ENCODE measurements at regions not wholly inside any gene's neighbourhood (a gene's known extent, or its start where the extent isn't known, plus 50 kb on each side); places are given as distances from the start of the nearest gene placed in this dataset.

DNA sequence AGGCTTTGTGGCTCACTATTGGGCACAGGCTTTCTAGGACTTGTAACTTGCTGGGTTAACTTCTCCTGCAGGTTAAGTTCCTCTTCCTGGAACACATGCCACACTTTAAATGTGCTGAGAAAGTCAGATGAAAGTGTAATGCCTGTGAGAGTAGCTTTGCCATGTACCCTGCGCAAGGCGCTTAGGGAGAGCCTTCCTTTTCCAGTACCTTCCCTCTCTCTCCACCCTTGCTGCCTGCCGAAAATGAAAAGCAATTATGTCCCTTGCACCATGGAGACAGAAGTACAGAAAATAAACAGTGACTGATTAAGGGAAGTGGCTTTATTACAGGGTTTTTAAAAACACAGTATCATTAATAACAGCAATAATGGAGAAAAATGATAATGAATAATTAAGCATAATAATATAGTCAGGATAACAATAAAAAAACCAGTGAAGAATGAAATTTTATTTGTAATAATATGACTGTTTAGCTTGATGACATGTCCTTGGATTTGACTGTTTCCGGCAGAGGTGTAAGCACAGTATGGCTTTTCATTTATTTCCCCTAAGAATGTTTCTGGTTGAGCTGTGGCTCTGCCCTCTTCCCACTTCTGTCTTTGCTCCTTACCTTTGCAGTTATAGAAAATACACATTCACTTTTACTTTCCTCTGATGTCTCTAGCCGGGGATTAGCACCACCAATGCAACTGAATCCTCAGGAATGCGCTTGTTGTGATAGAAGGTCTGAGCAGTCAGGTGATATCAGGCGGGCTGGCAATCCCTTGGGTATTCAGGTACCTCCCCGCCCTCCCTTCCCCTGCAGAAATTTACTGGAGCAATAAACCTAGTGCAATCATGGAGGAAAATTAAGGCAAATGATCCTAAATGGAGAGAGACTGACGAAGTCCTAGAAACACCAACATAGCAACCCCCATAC lies 472.3 kb upstream of the CITED2 start:
- peak; percentile 47 for DNase-seq

DNA sequence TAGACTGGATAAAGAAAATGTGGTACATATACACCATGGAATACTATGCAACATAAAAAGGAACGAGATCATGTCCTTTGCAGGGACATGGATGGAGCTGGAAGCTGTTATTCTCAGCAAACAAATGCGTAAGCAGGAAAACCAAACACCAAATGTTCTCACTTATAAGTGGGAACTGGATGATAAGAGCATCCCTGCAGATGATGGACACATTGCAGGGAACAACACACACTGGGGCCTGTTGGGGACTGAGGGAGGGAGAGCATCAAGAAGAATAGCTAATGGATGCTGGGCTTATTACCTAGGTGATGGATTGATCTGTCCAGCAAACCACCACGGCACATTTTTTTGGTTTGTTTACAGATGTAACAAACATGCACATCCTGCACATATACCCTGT lies 470.5 kb upstream of the CITED2 start:
- no peak for DNase-seq

DNA sequence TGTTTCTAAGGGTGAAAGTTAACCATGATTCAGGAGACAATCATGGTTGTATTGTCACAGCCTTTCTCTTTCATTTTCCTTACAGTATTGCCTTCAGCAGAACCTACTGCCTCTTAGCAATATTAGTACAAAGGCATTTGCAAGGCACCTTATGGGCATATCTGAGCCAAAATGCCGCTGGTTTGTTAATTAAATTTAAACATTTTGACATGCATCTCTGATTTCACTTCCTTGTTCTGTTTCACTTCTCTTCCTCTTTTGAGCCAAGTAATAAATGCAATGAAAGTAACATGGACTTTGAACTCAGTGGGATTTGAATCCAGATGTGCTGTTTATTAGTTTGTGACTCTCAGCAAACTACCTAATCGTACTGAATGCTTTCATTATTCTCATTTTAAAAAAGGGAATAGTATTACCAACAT lies 467.4 kb upstream of the CITED2 start:
- no peak for DNase-seq

DNA sequence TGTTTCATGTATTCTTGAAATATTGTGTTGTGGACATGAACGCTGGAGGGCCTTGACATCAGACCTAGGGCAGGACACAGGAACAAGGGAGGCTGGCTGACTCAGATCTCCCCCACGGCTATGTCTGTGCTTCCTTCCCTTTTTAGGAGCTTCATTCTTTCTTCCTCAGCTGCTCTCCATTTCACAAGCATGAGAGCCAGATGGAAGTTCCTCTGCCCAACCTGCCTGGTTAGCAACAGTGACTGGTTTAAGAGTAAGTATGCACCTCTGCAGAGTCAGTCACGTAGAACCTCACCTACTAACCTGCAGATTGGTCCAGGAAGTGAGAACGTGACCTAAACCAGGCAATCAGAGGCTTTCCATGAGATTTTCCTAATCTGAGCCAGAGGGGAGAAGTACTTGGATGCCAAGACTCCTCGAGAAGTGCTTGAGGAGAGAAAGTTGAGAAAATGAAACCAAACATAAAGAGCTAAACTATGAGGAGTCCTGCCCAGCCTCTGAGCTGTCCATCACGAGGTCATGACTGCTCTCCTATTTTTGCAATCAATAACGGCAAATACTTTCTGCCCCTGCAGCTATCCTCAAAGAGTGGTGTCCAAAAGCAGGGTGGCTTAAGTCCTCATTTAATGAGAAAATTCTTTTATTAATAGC lies 465.2 kb upstream of the CITED2 start:
- DNase-seq, result no peak

DNA sequence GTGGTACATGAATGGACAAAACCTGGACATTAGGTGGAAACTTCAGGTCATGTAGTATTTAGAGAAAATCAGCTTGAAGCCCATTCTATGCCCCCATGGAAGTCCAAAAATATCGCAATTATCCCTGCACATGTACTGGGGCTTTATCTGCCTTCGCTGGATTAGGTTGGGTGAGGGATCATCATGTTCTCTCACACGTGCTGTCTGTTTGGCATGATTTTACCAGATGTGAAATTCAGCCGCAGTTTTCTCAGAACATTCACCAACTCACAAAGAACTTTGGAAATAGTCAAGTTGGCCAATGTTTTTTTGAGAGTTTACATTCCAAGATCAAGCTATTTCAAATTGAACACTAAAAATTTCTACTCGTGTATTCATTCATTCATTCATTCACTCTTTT lies 459.8 kb upstream of the CITED2 start:
- no peak for DNase-seq

DNA sequence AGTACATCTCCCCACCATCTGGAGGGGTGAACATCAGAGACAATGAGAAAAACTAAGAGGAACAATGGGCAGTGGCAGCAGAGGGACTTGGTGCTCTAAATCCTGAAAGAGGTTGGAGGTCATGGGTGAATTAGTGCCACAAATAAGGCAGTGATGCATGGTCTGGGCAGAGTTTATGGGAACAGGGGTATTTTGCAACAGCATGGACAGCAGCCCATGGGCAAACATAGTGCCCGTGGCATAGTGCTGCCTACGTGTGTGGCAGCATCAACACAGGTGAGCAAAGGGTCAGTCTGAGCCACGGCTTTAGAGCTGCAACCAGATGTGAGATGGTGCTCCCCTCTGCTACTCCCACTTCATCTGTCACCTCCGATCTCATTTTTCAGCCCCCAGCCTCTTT lies 459.1 kb upstream of the CITED2 start:
- no peak for DNase-seq

DNA sequence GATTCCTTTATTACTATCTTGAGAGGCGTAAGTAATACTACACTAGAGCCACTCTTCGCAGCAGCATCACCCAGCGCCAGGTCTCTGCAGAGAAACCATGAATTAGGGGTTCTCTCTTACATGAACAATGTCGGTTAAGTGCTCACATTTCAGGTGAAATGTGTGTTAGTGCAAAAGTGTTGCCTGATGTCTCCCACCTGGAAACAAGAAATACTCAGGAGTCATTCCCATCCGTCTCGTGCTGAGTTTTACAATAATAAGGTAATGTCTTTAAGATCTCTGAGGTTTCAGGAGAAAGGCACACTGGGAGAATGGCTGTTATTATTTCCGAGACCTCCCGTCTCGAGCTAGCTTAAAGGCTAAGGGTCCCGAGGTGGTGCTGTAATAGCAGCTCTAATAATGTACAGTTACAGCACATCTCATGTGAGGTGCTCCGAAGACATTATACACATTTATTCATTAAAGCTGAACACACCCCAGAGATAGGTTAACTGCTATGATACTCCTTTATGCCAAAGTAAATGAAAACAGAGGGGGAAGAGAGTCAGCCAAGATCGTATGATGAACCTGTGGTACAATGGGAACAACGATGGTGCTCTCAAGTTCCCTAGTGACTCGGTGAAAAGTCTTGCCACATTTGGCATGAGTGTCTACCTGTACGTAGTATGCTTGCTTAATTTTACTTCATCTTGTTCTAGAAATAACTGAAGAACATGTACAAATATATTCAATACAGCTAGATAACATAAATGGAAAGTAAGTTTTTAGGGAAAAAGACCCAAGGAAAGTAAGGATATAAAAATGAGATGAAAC lies 458.3 kb upstream of the CITED2 start:
- no peak for DNase-seq

DNA sequence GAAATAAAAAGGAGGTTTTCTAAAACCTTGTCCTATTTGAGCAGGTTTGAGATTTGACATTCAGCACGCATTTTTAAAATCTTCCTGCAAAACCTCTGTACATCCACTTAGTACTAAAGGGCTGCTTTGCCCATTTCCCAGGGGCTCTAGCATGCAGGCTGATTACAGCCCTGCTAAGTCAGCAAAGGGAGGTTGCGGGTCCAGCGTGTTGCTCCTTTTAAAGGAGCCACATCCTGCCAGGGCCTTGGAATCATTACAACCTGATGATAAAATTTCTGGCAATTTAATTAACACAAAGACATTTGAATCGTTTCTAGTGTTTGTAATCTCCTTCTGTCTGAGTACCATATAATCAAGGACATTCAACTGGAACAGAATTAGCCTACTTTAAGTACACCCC lies 455.1 kb upstream of the CITED2 start:
- DNase-seq, result peak; percentile 11

DNA sequence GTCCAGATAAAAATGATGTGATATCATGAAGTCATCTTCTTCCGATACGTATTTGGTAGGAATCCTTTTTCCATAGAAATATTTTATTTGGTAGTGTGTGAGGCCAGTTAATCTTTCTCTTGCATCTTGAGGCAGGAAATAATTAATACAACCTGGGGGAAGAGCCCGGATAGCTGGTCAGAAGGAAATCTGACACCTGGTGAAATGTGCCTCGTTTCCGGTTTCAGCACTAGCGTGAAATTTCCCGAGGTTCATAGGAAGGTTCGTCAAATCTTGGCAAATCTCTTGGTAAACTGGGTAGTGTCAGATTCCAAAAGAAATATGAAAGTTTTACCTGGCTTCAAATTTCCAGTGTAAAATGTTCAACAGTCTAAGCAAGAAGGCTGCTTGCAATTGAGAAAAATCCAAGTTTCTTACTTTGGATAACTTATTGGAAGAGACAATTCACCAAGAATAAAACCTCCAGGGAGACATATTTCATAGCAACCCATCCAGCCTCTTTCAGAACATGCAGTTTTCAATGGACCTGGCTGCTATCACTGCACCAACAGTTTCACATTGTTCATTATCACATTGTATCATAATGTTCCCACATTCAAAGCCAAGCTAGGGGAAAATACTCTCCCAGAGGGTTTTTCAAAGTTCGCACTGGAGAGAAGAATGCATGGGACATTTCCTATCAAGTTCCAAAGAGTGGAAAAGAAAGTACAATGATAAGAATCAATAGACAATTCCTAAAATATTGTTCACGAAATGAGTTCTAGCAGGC lies 454.5 kb upstream of the CITED2 start:
- DNase-seq, result no peak

DNA sequence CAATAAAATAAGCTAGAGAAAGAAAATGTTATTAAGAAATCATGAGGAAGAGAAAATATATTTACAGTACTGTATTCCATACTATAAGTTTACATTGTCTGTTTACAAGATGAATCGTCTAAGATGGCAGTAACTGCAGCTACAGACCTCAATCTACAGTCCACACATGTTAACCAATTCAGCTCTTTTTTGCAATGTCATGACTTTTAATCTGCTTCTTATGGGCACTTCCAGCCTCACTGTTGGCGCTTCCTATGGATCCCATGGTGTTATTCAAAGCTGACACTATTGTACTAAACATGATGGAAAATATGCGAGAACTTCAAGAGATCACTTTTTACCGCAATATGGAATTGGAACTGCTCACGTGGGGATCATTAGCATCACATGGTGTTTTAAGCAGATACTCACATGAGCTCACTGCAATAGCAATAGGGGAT lies 451.5 kb upstream of the CITED2 start:
- DNase-seq, result no peak

DNA sequence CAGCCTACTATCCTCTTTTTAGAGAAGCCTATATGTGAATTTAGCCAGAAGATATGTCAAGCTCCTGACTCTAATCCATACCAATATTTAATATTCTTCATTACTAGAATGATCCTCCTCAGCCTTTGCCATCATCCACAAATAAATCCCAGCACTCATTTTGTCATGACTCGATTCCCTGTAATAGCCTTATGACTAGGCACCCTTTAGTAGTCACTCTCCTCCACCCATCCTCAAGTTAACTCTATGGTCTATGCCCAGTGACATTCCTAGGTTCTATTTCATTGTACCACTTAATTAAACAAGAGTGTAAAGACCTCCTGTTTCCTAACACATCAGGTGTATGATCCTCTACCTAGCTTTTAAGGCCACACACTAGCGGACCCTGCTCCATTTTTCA lies 450.4 kb upstream of the CITED2 start:
- DNase-seq, result no peak

DNA sequence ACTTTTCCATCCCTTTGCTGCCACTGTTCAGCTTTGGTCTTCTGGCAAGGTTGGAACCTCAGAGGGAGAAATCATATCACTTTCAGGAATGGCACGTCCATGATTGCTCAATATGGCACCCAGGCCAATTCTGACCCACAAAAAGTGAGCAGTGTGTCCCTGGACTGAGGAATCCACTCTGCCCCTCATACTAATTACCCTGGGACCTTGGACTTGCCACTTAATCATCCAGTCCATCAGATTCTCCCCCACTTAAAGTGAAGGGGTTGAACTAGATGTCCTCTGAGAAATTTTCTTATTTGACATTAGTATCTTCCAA lies 449.3 kb upstream of the CITED2 start:
- DNase-seq, result no peak

DNA sequence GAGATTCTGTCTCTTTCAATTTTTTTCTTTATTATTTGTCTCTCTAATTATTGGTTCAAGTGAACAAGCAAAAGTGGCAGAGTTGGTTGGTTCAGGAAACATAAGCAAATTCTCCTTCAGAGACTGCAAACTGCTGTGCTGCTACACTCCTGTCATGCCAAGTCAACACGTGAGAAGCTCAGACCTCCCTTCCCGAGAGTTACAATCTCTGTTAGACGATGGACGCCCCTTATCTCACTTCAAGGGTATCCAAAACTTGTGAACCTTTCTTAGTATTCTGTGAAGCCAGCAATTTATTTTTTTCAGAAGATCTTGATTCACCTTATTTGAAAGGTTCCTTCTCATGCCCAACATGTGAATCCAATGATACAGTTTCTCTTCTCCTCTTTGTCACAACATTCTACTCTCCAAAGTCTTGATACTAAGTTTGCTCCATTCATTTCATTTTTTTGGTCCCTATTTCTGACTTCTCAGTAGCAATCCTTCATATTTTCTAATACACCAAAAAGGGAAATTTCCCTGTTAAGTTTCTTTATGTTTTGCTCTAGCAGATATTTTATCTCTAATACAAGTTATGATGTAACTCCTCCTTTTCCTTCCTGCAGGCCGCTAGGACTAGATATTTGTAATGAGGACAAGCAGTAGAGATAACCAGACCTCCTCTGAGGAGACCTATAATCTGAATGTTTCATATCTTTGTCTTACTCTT lies 448.8 kb upstream of the CITED2 start:
- DNase-seq, result no peak

DNA sequence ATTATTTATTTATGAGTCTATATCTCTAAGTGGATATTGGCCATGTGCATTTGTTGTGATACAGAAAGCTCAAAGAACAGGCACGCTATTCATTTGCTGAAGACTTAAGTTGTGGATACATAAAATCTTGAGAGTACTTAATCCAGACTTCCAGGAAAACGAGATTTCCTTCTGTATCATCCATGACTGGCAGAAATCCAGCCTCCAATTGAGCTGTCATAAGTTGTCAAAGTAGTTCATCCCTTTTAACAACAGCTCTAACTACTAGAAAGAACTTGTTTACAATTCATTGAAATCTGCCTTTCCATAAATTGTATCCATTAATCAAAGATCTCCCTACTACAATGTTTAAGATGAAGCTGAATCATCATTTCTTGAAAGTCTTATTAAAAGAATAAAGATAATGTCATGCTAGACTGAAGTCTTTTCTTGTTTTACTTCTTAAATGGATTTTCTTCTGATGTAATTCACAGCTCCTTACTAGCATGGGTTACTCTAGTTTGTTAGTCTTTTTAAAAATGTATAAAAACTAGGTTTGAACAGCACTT lies 447.3 kb upstream of the CITED2 start:
- DNase-seq, result no peak

DNA sequence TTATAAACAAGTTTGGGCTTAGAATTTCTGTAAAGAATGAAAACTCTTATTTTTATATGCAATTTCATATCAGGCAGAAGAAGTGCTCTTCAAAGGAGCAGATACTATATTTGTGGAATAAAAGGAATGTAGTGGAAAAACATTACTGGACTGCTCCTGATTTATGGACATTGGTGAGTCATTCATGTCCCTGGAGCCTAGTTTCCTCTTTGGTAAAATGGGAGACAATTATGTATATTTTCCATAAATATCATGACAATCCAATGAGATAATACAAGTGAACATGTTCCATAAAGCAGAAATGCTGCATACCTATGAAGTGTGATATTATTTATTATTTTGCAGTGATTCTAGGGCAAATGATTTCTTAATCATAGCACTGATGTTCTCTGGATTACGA lies 445.8 kb upstream of the CITED2 start:
- DNase-seq, result no peak

DNA sequence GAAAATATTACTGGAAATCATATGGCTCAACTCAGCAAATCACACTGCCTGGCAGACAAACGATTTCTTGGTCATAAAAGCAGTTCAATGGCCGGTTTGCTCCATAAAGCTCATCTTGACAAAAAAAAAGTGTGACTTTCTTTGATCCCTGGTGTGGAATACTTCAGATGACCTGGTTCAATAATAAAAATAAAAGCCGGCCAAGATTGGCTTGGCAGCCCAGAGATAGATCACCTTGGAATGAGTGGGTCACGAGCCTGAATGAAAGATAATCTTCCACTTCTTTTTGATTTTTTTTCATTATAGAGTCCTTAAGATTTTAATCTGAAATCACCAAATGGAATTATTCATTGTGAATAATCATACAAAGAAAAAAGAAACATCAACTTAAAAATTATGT lies 445.3 kb upstream of the CITED2 start:
- DNase-seq, result no peak

DNA sequence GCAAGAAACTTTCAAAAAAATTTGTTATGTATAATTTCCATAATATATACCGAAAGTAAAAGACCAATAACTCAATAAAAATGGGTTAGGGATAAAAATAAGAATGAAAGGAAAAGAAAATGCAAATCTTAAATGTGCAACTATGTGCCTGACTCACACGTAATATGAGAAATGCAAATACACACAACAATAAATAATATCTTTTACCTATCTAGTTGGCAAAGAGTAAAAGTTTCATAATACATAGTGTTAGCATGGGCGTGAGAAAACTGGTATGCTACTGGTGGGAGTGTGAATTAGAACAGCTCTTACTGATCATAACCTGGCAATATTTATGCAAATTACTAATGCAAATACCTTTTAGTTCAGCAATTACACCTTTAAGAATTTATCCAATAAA lies 438.5 kb upstream of the CITED2 start:
- no peak for DNase-seq

DNA sequence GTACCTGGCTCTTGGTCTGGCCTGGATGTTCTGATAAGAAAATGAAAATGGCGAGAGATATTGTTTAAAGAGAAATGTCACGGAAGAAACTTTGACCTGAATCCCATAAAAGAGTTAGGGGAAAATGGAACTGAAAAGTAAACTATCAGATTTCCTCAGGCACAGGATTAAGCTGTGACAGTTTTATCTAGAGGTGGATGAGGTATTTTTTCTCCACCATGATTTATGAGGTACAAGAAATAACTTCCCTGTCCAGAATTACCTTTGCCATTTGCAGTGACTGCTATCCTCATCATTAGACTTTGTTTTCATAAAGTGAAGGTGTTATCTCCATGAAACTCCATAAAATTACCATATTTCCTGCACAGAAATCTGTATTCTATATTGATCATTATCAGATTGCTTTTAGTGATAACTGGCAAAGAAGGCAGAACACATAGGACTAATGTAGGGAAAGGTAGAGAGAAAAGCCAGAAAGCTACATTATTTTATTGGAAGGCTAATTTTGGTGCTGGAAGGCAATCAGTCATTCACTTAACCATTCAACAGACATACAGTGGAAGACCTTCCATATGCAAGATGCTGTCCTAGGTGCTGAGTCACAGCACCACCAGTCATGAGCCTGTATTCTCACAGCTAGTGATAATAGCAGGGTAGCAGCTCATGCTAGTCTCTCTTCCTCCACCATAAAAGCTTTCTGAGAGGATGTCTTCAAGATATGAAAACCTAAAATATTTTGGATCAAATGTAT lies 427.3 kb upstream of the CITED2 start:
- no peak for DNase-seq

DNA sequence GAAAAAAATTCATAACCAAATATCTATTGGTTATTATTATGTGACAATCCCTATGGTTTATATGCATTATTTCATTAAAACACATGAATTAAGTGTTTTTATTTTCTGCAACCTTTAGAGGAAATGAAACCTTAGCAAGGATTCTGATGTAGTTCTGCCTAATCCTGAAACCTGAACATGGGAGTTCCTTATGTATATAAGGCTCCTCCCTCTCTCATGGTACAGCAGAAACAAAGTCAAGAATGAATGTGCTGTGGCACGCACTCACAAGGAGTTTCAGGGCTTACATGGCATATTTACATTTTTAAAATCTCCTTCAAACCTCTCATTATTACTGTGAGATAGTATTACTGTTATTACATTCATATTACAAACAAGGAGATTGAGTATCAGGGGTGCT lies 426.4 kb upstream of the CITED2 start:
- no peak for DNase-seq

DNA sequence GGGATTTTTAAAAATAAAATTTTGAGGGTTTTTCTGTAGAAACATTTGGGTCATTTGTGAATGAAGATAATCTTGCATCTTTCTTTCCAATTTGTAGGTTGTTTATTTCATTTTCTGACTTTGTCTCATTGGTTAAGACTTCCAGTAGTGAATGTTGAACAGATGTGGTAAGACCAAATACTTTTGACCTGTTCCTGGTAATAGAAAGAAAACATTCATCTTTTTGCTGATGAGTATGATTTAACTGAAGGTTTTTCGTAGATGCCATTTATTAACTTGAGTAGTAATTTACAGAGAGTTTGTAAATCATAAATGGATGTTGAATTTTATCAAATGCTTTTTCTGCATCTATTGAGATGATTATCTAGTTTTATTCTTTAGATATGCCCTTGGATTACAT lies 416.1 kb upstream of the CITED2 start:
- DNase-seq, result no peak

DNA sequence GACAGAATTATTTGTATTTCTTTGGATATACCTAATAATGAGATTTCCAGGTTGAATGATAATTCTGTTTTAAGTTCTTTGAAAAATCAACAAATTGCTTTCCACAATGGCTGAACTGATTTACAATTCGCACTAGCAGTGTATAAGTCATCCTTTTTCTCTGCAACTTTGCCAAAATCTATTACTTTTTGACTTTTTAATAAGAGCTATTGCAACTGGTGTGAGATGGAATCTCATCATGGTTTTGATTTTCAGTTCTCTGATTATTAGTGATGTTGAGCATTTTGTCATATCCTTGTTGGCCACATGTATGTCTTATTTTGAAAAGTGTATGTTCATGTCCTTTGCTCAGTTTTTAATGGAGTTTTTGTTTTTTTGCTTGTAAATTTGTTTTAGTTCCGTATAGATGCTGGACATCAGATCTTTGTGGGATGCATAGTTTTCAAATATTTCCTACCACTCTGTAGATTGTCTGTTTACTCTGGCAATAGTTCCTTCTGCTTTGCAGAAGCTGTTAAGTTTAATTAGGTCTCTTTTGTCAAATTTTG lies 409.8 kb upstream of the CITED2 start:
- DNase-seq, result no peak
